ENCODE measurements at regions not wholly inside any gene's neighbourhood (a gene's known extent, or its start where the extent isn't known, plus 50 kb on each side); places are given as distances from the start of the nearest gene placed in this dataset.

GRCh38 chr4:153034681-153035080, 98.6 kb downstream of the FHDC1 start:
- Histone ChIP-seq H3K27ac (no peak overlapping the region), H3K27me3 (no peaks in the 10 kb centered on the region), H3K36me3 (no peaks in the 10 kb centered on the region), H3K4me3 (no peak overlapping the region), H3K4me1 (no peaks in the 10 kb centered on the region), H3K9me3 (peaks cover 0 to 11% (median 0%) of the 10 kb centered on the region in 3 donors)
- ATAC-seq, result no peak
- 80 to 83% methylated on average over 2 to 3 of the region's 3 CpGs for WGBS, 2 donors (ENCODE audit: low coverage in 1 of 2)
- TF ChIP-seq EP300 (IDR thresholded peaks at IDR 0.05) (no peak), POLR2A (IDR thresholded peaks at IDR 0.05) (no peak), POLR2AphosphoS5 (IDR thresholded peaks at IDR 0.05) (no peak), CTCF (IDR thresholded peaks at IDR 0.05) (no peak)

- ATAC-seq, result no peak
- TF ChIP-seq POLR2AphosphoS5 (IDR thresholded peaks at IDR 0.05), result no peak
- no peak for TF ChIP-seq EP300 (IDR thresholded peaks at IDR 0.05)
- no peak for TF ChIP-seq POLR2A (IDR thresholded peaks at IDR 0.05)
- no peak for TF ChIP-seq CTCF (IDR thresholded peaks at IDR 0.05)
- Histone ChIP-seq H3K27me3 (no peaks in the 10 kb centered on the region), H3K9me3 (peaks cover 0 to 12% (median 0%) of the 10 kb centered on the region in 3 donors), H3K4me1 (no peaks in the 10 kb centered on the region), H3K4me3 (no peak overlapping the region), H3K27ac (no peak overlapping the region), H3K36me3 (no peaks in the 10 kb centered on the region)
- 85 to 91% methylated on average over 2 to 5 of the region's 5 CpGs for WGBS, 2 donors (ENCODE audit: low coverage in 1 of 2)
These were observed 100.9 kb downstream of the FHDC1 start for GRCh38 chr4:153036931-153037482.

GRCh38 chr4:153038623-153039311, 102.6 kb downstream of the FHDC1 start:
- TF ChIP-seq CTCF (IDR thresholded peaks at IDR 0.05) (no peak), EP300 (IDR thresholded peaks at IDR 0.05) (no peak), POLR2AphosphoS5 (IDR thresholded peaks at IDR 0.05) (no peak), POLR2A (IDR thresholded peaks at IDR 0.05) (no peak)
- no peak for ATAC-seq
- Histone ChIP-seq H3K27ac (no peak overlapping the region), H3K4me3 (no peak overlapping the region), H3K9me3 (peaks cover 0 to 12% (median 0%) of the 10 kb centered on the region in 3 donors), H3K27me3 (no peaks in the 10 kb centered on the region), H3K36me3 (no peaks in the 10 kb centered on the region), H3K4me1 (no peaks in the 10 kb centered on the region)
- 29 to 49% methylated on average over 1 to 5 of the region's 10 CpGs for WGBS, 2 donors (ENCODE audit: low coverage in 1 of 2)

GRCh38 chr4:153039542-153040185, 103.5 kb downstream of the FHDC1 start:
- Histone ChIP-seq H3K9me3 (peaks cover 0 to 12% (median 0%) of the 10 kb centered on the region in 3 donors), H3K4me1 (no peaks in the 10 kb centered on the region), H3K27me3 (no peaks in the 10 kb centered on the region), H3K36me3 (no peaks in the 10 kb centered on the region), H3K27ac (no peak overlapping the region), H3K4me3 (no peak overlapping the region)
- TF ChIP-seq CTCF (IDR thresholded peaks at IDR 0.05) (no peak), EP300 (IDR thresholded peaks at IDR 0.05) (no peak), POLR2AphosphoS5 (IDR thresholded peaks at IDR 0.05) (no peak), POLR2A (IDR thresholded peaks at IDR 0.05) (no peak)
- WGBS, 2 donors (ENCODE audit: low coverage in 1 of 2), result 73% methylated on average over 3 of the region's 3 CpGs; no CpG with 5 or more reads in 1 of the 2 donors
- ATAC-seq, result no peak
